AG09319 (cell line): ENCODE measurements at regions not wholly inside any gene's neighbourhood (a gene's known extent, or its start where the extent isn't known, plus 50 kb on each side); places are given as distances from the start of the nearest gene placed in this dataset.

Source experiments
- DNase-seq: peaks from one replicate; pipeline ENCODE4 v3.0.0-alpha.2; 2010; ENCODE audit warnings: low read depth; ENCODE audit errors: extremely low read depth
- TF ChIP-seq, protein P1 (sequence below): IDR thresholded peaks from 2 replicates; pipeline ENCODE4 v1.5.1; 2011; ENCODE audit warnings: low read depth, mild to moderate bottlenecking, inconsistent platforms, low read length, moderate library complexity

DNA sequence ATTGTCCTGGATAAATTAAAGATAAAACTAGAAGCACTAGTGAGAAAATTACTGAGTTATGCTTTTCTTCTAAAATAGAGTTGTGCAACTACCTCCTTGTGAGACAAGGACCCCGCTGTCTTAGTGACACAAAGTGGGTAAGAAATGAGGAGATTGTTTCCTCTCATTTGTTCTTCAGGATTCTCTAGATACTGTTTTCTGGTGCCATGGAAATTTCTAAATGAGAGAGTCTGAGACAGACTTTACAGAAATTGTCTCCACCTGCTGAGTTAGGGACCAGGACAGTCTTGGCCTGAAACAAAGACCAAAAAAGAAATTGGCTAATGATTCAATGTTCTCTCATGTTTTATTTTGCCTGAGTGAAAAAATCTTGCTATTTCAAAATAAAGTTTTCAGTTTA is 427.5 kb downstream of the TUSC7 start:
- TF ChIP-seq, protein P1, sequence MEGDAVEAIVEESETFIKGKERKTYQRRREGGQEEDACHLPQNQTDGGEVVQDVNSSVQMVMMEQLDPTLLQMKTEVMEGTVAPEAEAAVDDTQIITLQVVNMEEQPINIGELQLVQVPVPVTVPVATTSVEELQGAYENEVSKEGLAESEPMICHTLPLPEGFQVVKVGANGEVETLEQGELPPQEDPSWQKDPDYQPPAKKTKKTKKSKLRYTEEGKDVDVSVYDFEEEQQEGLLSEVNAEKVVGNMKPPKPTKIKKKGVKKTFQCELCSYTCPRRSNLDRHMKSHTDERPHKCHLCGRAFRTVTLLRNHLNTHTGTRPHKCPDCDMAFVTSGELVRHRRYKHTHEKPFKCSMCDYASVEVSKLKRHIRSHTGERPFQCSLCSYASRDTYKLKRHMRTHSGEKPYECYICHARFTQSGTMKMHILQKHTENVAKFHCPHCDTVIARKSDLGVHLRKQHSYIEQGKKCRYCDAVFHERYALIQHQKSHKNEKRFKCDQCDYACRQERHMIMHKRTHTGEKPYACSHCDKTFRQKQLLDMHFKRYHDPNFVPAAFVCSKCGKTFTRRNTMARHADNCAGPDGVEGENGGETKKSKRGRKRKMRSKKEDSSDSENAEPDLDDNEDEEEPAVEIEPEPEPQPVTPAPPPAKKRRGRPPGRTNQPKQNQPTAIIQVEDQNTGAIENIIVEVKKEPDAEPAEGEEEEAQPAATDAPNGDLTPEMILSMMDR: no peak
- no peak for DNase-seq

DNA sequence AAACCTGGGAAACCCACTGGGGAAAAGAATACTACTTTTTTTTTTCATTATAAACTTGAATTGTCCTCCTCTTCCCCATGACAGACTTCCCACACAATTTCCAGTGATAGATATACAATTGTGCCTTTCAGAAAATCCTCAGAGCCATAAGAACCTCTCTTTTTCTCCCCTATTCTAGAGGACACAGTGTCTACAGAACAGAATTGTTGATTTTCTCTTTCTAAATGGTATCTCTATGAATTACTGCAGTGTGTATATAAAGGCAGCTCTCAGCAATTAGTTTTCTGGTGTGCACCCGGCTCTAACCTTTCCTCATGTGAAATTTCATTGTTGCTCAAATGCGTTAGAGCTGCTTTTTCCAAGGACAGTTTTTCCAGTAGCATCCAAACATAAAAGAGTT is 430.1 kb downstream of the TUSC7 start:
- TF ChIP-seq, protein P1: no peak

DNA sequence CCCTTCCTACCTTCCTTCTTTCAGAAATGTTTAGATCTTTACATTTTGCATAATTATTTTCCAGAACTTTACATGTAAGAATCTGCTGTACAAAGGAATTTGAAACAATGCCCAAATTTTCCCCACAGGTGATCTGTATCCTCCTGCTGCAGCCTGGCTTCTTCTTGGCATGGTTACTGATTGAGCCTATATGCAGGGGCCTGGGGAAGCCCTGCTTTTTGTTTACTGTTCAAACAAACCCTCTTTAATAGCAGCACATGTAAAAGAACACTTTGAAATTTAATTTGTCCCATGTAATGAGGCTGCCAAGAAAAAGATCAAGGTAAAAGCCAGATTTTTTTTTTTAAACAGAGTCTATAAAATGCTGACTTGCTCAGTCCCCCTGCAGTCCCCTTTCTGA is 432.2 kb downstream of the TUSC7 start:
- TF ChIP-seq, protein P1: no peak
- no peak for DNase-seq

More for the DNA sequence above, 430.1 kb downstream of the TUSC7 start:
- DNase-seq: no peak

DNA sequence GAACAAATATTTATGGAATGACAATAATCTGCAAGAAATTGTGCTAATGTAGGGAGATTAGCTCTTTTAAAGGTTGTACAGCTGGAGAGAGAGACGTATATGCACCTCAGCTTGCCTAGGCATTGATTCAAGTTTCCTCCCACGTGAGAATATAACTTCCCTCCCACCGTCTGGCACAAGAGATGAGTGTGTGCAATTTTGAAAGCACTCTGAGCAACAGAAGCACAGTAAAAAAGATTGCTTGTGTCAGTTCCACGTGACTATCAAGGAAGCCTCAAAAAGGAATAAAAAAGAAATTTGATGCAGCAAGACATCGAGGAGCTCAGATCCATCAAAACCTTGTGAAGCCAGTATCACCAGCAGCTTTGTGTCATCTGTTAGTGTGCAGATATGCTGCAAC is 435.3 kb downstream of the TUSC7 start:
- TF ChIP-seq, protein P1: no peak
- DNase-seq: no peak

DNA sequence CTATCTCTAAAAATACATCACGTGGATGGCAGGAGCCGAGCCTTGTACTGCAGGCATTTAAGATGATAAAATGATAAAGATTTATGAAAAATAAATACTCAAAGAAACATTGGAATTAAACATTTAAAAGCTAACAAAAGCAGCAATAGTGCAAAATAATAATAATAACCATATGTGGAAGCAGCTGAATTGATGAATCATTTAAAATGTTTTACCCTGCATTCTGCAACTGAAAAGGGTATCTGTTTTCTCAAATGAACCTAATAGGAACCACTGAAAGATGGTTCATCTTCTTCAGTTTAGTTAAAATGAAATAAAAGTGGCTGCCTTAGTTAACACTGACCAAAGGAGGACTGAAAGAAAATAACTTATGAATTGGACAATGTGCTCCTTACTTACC is 436.1 kb downstream of the TUSC7 start:
- no peak for DNase-seq
- TF ChIP-seq, protein P1: no peak

DNA sequence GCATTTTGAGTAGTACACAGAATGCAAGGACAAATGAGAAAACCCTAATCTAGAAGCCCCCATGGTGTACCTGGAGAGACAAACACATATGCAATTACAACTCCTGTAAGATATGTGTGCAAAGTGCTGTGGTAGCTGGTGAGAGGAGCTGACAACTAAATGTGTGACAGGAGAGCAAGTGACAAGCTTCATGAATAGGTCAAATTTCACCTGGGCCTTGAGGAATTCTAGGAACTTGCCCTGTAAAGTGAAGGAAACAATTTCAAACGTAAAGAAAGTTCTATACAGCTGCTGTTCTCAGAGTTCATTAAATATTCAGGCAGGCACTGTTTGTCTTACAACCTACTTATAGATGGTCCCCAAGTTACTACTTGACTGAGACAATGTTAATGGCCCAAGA is 437.0 kb downstream of the TUSC7 start:
- no peak for DNase-seq
- TF ChIP-seq, protein P1: no peak

DNA sequence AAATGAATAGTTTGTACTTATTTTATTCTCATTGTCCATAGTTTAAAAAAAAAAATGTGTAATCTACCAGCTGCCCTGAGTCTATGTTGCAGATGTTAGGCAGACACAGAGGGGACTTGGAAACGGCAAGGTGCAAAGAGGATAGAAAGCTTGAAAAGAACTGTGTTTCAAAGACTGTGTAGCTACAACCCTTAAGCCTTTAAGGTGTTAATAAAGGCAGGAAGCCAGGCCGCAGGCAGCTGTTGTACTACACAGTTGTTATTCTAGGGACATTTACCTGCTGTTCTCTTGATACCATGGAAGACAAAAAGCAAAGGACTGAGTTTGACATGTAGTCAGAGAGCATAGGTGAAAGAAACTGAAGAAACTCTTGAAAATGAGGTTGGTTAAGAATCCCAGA is 440.0 kb downstream of the TUSC7 start:
- TF ChIP-seq, protein P1: no peak
- no peak for DNase-seq
